HS-5 (cell line): ENCODE measurements at regions not wholly inside any gene's neighbourhood (a gene's known extent, or its start where the extent isn't known, plus 50 kb on each side); places are given as distances from the start of the nearest gene placed in this dataset.

Experiments used
- DNase-seq: peaks from one replicate; pipeline ENCODE4 v3.0.0-alpha.2; 2012; ENCODE audit warnings: low read depth

GRCh38 chr16:18059089-18059488, 277.4 kb downstream of the NPIPA8 start:
- no peak for DNase-seq

GRCh38 chr16:18055411-18055916, 281.1 kb downstream of the NPIPA8 start:
- no peak for DNase-seq

GRCh38 chr16:18050777-18051176, 285.8 kb downstream of the NPIPA8 start:
- DNase-seq = no peak

GRCh38 chr16:18050234-18050633, 286.3 kb downstream of the NPIPA8 start:
- DNase-seq = no peak

GRCh38 chr16:18049547-18050133, 286.9 kb downstream of the NPIPA8 start:
- no peak for DNase-seq

GRCh38 chr16:18048853-18049546, 287.5 kb downstream of the NPIPA8 start:
- DNase-seq = no peak

- no peak for DNase-seq
These were observed 288.8 kb downstream of the NPIPA8 start for GRCh38 chr16:18047761-18048160.

GRCh38 chr16:18045356-18045755, 291.2 kb downstream of the NPIPA8 start:
- no peak for DNase-seq

GRCh38 chr16:18041864-18042834, 294.4 kb downstream of the NPIPA8 start:
- DNase-seq = no peak

- no peak for DNase-seq
These were observed 296.6 kb downstream of the NPIPA8 start for GRCh38 chr16:18039931-18040330.

- DNase-seq = no peak
These were observed 299.5 kb downstream of the NPIPA8 start for GRCh38 chr16:18037051-18037450.

GRCh38 chr16:18024611-18025010, 311.9 kb downstream of the NPIPA8 start:
- DNase-seq = no peak

GRCh38 chr16:18018376-18018775, 318.2 kb downstream of the NPIPA8 start:
- no peak for DNase-seq

- no peak for DNase-seq
These were observed 322.7 kb downstream of the NPIPA8 start for GRCh38 chr16:18013863-18014262.

- no peak for DNase-seq
These were observed 328.2 kb downstream of the NPIPA8 start for GRCh38 chr16:18008356-18008755.

- DNase-seq = no peak
These were observed 333.5 kb downstream of the NPIPA8 start for GRCh38 chr16:18003033-18003432.

GRCh38 chr16:17998996-17999395, 337.5 kb downstream of the NPIPA8 start:
- DNase-seq = no peak

GRCh38 chr16:17998550-17998949, 338.0 kb downstream of the NPIPA8 start:
- no peak for DNase-seq

- DNase-seq = no peak
These were observed 342.5 kb downstream of the NPIPA8 start for GRCh38 chr16:17994027-17994426.

GRCh38 chr16:17992416-17992815, 344.1 kb downstream of the NPIPA8 start:
- DNase-seq = no peak

GRCh38 chr16:17989255-17989654, 347.3 kb downstream of the NPIPA8 start:
- no peak for DNase-seq

- no peak for DNase-seq
These were observed 347.7 kb downstream of the NPIPA8 start for GRCh38 chr16:17988839-17989238.

- no peak for DNase-seq
These were observed 349.5 kb downstream of the NPIPA8 start for GRCh38 chr16:17986991-17987390.
